AG10803 (cell line): ENCODE measurements at regions not wholly inside any gene's neighbourhood (a gene's known extent, or its start where the extent isn't known, plus 50 kb on each side); places are given as distances from the start of the nearest gene placed in this dataset.
"Not testable (repeated sequence)": the region's sequence is repeated elsewhere in the genome, so short reads cannot be mapped to it uniquely, and the experiment has no call there.

Experiments
- DNase-seq: peaks from one replicate; pipeline ENCODE4 v3.0.0; 2010; ENCODE audit warnings: low read depth
- H3K4me3 ChIP-seq: 2 replicates; pipeline ENCODE4 v1.5.1; 2011; ENCODE audit warnings: mild to moderate bottlenecking, low read length, control low read depth
- TF ChIP-seq, protein P1 (sequence below): conservative IDR thresholded peaks from 2 replicates; pipeline ENCODE4 v1.5.1; 2011; ENCODE audit warnings: mild to moderate bottlenecking, low read length, control low read depth, inconsistent platforms

DNA sequence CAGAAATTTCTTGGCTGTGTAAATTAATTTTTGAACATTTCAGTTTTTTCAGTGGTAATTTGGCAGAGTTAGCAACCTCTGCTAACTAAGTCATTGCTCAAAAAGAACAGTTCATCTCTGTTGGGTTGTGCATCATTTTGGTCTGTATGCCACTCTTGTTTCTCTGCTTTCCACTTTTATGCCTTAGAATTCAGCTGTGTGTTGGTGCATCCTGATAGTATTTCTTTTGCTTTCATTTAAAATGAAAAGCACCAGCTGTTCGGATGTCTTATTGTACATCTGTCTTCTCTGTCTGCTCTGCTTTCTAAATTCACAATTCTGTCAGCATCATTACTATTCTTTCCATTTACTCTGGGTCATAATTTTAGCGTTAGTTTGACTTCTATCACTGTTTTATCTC lies 388.2 kb upstream of the NDST4 start:
- no peak overlapping the region for H3K4me3 ChIP-seq
- TF ChIP-seq, protein P1, sequence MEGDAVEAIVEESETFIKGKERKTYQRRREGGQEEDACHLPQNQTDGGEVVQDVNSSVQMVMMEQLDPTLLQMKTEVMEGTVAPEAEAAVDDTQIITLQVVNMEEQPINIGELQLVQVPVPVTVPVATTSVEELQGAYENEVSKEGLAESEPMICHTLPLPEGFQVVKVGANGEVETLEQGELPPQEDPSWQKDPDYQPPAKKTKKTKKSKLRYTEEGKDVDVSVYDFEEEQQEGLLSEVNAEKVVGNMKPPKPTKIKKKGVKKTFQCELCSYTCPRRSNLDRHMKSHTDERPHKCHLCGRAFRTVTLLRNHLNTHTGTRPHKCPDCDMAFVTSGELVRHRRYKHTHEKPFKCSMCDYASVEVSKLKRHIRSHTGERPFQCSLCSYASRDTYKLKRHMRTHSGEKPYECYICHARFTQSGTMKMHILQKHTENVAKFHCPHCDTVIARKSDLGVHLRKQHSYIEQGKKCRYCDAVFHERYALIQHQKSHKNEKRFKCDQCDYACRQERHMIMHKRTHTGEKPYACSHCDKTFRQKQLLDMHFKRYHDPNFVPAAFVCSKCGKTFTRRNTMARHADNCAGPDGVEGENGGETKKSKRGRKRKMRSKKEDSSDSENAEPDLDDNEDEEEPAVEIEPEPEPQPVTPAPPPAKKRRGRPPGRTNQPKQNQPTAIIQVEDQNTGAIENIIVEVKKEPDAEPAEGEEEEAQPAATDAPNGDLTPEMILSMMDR = no peak
- DNase-seq = no peak

DNA sequence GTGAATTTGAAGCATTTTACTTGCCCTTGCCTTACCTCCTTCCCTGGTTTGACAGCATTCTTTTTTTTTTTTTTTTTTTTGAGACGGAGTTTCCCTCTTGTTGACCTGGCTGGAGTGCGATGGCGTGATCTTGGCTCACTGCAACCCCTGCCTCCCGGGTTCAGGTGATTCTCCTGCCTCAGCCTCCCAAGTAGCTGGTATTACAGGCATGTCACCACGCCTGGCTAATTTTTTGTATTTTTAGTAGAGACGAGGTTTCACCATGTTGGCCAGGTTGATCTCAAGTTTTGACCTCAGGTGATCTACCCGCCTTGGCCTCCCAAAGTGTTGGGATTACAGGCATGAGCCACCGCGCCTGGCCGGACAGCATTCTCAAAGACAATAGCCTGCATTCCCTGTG lies 380.4 kb upstream of the NDST4 start:
- H3K4me3 ChIP-seq = not testable (repeated sequence)

DNA sequence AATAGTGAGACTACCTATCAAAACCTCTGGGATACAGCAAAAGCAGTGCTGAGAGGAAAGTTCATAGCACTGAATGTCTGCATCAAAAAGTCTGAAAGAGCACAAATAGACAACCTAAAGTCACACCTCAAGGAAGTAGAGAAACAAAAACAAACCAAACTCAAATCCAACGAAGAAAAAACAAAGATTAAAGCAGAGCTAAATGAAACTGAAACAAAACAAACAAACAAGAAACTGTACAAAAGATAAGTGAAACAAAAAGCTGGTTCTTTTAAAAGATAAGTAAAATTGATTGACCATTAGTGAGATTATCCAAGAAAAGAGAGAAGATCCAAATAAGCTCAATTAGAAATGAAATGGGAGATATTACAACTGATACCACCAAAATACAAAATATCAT lies 378.3 kb upstream of the NDST4 start:
- TF ChIP-seq, protein P1 = no peak
- no peak overlapping the region for H3K4me3 ChIP-seq
- DNase-seq = no peak

More for the DNA sequence above, 380.4 kb upstream of the NDST4 start:
- not testable (repeated sequence) for DNase-seq

DNA sequence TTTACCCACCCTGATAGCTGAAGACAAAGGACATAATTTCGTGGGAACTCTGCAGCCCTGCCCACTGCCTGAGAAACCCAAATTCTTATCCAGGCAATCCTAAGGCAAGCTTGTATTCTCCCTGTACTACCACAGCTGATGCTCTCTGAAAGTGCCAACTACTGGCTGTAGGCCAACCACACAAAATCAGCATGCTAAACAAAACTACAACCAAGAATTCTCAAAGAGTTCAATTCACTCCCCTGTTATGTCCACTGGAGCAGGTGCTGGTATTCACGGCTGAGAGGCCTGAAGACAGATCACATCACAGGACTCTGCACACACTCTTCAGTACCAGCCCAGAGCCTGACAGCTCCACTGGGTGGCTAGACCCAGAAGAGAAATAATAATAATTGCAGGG lies 375.9 kb upstream of the NDST4 start:
- no peak for DNase-seq
- H3K4me3 ChIP-seq = no peak overlapping the region
- TF ChIP-seq, protein P1 = no peak

DNA sequence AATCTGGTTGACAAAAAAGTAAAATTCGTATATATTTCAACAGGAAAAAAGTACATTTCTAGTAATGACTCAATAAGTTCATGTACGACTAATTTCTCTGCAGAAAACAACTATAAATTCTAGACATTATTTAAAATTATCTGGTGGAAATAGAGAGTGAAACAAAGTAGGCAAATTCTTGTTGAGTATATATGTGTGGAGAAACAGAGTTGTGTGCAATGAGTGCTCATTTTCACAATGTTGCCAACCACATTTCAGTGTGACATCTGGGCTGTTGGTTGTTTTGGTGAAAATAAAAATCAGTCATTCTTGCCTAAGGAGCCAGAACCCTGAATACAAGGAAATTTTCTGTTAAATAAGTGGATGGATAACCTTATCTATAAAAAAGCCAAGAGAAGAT lies 372.0 kb upstream of the NDST4 start:
- TF ChIP-seq, protein P1 = no peak
- no peak for DNase-seq
- no peak overlapping the region for H3K4me3 ChIP-seq

DNA sequence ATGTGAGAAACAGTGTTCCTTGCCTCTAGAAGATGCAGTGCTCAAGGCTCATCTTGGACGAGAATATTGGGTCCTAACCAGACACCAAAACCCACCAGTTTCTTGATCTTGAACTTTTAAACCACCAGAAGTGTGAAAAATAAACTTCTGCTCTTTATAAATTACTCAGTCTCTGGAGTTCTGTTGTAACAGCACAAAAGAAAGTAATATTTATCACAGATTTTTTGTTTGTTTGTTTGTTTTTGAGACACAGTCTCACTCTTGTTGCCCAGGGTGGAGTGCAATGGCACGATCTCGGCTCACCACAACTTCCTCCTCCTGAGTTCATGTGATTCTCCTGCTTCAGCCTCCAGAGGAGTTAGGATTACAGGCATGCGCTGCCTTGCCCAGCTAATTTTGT lies 371.1 kb upstream of the NDST4 start:
- DNase-seq = no peak
- H3K4me3 ChIP-seq = no peak overlapping the region
- TF ChIP-seq, protein P1 = no peak

DNA sequence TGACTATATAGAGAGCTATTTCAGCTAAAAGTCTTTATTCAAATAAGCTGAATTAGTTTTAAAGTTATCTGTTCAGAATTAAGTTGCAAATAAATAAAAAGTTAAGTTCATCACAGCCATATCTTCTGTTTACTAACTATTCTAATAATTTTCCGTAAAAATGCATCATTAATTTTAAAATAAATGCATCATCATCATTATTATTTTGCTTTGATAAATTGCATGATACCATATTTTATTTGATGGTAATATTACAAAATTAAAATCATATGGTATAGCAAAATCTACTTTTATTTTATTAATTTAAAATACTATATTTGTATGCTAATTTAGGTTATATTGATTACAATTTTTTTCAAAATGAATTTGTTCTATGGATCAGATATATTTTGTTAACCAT lies 357.3 kb upstream of the NDST4 start:
- no peak for DNase-seq
- no peak overlapping the region for H3K4me3 ChIP-seq
- TF ChIP-seq, protein P1 = no peak

DNA sequence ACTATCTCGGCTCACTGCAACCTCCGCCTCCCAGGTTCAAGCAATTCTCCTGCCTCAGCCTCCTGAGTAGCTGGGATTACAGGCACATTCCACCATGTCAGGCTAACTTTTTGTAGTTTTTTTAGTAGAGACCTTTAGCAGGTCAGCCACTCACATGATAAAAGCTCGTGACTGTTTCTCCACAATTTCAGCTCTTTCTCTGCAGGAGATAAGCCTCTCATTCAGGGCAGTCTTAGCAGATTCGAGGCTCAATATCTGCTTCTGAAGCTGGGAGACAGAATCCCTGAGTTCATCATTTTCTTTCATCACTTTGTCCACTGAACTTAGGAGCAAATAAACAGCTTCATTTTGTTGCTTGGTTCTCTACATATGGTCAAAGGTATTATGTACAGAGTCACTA lies 345.9 kb upstream of the NDST4 start:
- DNase-seq, H3K4me3 ChIP-seq: not testable (repeated sequence)

DNA sequence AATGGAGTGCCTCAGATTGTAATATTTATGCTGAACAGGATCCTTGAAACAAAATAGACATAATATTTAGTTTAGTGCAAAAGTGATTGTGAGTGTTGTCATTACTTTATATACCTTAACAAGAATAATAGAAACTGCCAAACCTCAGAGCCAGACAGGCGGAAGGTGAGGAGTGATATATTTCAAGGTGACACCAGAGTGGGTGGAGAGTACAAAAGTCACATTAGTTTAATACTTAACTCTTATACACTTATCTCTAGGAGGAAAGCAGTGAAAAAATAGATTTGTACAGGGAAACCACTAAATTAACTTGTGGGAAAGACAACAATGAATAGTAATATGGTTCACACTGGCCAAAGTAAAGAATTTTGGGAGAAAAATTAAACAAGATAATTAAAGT lies 342.8 kb upstream of the NDST4 start:
- TF ChIP-seq, protein P1 = no peak
- H3K4me3 ChIP-seq = no peak overlapping the region
- no peak for DNase-seq
